Upper lobe of left lung (tissue), 6 donors: ENCODE measurements at regions not wholly inside any gene's neighbourhood (a gene's known extent, or its start where the extent isn't known, plus 50 kb on each side); places are given as distances from the start of the nearest gene placed in this dataset.

Source experiments
- ATAC-seq, 2 donors: fragments of 200-7000 bp; cut with Tn5 transposase; one replicate each; pipeline ENCODE4 v1.9.1; 2022; ENCODE audit warnings: mild to moderate bottlenecking in 2 of 2, moderate library complexity in 2 of 2; ENCODE audit not compliant: low FRiP score in 2 of 2
- DNase-seq, 2 donors: peaks; one replicate each; pipeline ENCODE4 v3.0.0-alpha.2; 2019 to 2020
- H3K27ac ChIP-seq, 4 donors: fragments of 200-600 bp; sonication (generic); one replicate each; pipeline ENCODE4 v1.5.1; 2016 to 2019
- H3K27me3 ChIP-seq, 4 donors: fragments of 200-600 bp; sonication (generic); one replicate each; pipeline ENCODE4 v1.5.1; 2017 to 2019
- H3K36me3 ChIP-seq, 4 donors: fragments of 200-600 bp; sonication (generic); one replicate each; pipeline ENCODE4 v1.5.1; 2016 to 2019
- H3K4me1 ChIP-seq, 4 donors: fragments of 200-600 bp; sonication (generic); one replicate each; pipeline ENCODE4 v1.5.1; 2018 to 2019
- H3K4me3 ChIP-seq, 4 donors: fragments of 200-600 bp; sonication (generic); one replicate each; pipeline ENCODE4 v1.5.1; 2017 to 2019; ENCODE audit warnings: mild to moderate bottlenecking in 2 of 4, moderate library complexity in 1 of 4
- H3K9me3 ChIP-seq, 4 donors: fragments of 200-600 bp; sonication (generic); one replicate each; pipeline ENCODE4 v1.5.1; 2018 to 2019
- EP300 ChIP-seq, 4 donors: sonication (generic); formaldehyde crosslinking; IDR thresholded peaks; one replicate each; pipeline ENCODE4 v1.5.1; 2017; ENCODE audit warnings: antibody characterized with exemption in 4 of 4, control low read depth in 2 of 4
- POLR2A ChIP-seq, 4 donors: fragments of 450-650 bp; IDR thresholded peaks; one replicate each; pipeline ENCODE4 v1.5.1; 2016 to 2017; ENCODE audit warnings: antibody characterized with exemption in 4 of 4, mild to moderate bottlenecking in 2 of 4
- POLR2AphosphoS5 ChIP-seq, 2 donors: sonication (generic); formaldehyde crosslinking; IDR thresholded peaks; one replicate each; pipeline ENCODE4 v1.5.1; 2017; ENCODE audit warnings: antibody characterized with exemption in 2 of 2
- WGBS, 2 donors: methylation state at CpG; one replicate each; pipeline ENCODE4 v1.1.5; 2017 to 2018; 5-methylcytosine and 5-hydroxymethylcytosine counted together
- TF ChIP-seq, protein P1 (sequence below), 6 experiments: fragments of 450-650 bp in 4 of 6; fragments of 200-600 bp in 2 of 6; sonication (generic) in 2 of 6; IDR thresholded peaks; one replicate each; pipeline ENCODE4 v1.5.1; 2016 to 2019; ENCODE audit warnings: antibody characterized with exemption in 6 of 6
- donor health status: DM: no; HTN: no; CAD: no; lungs with moderate emphysema.
- donor health status: DM: no; HTN: yes; CAD: no; lungs with severe emphysema.

- H3K4me1 ChIP-seq = peaks cover 0 to 4% (median 1%) of the 10 kb centered on the region in 4 donors
- no peak overlapping the region for H3K4me3 ChIP-seq
- DNase-seq = no peak
- no peaks in the 10 kb centered on the region for H3K36me3 ChIP-seq
- H3K9me3 ChIP-seq = no peaks in the 10 kb centered on the region
- WGBS, 2 donors = 55 to 61% methylated on average over 8 to 17 of the region's 17 CpGs
- TF ChIP-seq POLR2AphosphoS5 (IDR thresholded peaks at IDR 0.05) (no peak), EP300 (IDR thresholded peaks at IDR 0.05) (no peak), POLR2A (IDR thresholded peaks at IDR 0.05) (no peak)
- TF ChIP-seq, protein P1, sequence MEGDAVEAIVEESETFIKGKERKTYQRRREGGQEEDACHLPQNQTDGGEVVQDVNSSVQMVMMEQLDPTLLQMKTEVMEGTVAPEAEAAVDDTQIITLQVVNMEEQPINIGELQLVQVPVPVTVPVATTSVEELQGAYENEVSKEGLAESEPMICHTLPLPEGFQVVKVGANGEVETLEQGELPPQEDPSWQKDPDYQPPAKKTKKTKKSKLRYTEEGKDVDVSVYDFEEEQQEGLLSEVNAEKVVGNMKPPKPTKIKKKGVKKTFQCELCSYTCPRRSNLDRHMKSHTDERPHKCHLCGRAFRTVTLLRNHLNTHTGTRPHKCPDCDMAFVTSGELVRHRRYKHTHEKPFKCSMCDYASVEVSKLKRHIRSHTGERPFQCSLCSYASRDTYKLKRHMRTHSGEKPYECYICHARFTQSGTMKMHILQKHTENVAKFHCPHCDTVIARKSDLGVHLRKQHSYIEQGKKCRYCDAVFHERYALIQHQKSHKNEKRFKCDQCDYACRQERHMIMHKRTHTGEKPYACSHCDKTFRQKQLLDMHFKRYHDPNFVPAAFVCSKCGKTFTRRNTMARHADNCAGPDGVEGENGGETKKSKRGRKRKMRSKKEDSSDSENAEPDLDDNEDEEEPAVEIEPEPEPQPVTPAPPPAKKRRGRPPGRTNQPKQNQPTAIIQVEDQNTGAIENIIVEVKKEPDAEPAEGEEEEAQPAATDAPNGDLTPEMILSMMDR (IDR thresholded peaks at IDR 0.05) = no peak
- ATAC-seq = no peak
- H3K27ac ChIP-seq = no peak overlapping the region
- H3K27me3 ChIP-seq = no peaks in the 10 kb centered on the region
These were observed 165.1 kb upstream of the NCAM1 start for GRCh38 chr11:112795911-112796649.

DNA sequence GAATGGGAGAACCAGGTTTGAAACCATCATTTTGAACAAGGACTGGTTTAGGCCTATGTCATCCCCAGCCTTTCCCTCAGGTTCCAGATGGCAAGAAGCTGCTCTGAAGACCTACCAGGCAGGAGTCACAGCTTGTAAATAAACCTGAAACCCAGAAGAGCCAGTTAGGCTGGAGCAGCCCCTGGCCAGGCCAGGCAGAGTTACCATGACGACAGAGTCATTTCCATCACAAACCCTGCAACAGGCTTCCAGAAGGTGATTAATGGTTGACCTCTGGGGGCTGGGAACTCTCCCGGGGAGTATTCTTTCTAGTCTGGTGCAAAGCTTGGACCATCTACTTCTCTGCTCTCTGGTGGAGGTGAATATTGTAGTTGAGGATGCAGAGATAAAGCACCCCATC, 164.1 kb upstream of the NCAM1 start:
- Histone ChIP-seq H3K4me1 (peaks cover 0 to 4% (median 1%) of the 10 kb centered on the region in 4 donors), H3K4me3 (no peak overlapping the region), H3K27ac (no peak overlapping the region), H3K9me3 (no peaks in the 10 kb centered on the region), H3K27me3 (no peaks in the 10 kb centered on the region), H3K36me3 (no peaks in the 10 kb centered on the region)
- 50 to 66% methylated on average over 2 of the region's 2 CpGs for WGBS, 2 donors
- ATAC-seq = no peak
- no peak for DNase-seq
- TF ChIP-seq, protein P1 (IDR thresholded peaks at IDR 0.05) = no peak
- TF ChIP-seq POLR2AphosphoS5 (IDR thresholded peaks at IDR 0.05) (no peak), POLR2A (IDR thresholded peaks at IDR 0.05) (no peak), EP300 (IDR thresholded peaks at IDR 0.05) (no peak)

- TF ChIP-seq POLR2AphosphoS5 (IDR thresholded peaks at IDR 0.05) (no peak), POLR2A (IDR thresholded peaks at IDR 0.05) (no peak), EP300 (IDR thresholded peaks at IDR 0.05) (no peak)
- TF ChIP-seq, protein P1 (IDR thresholded peaks at IDR 0.05) = peak in 4 of 6 experiments; percentile 10 to 22 (median 17)
- Histone ChIP-seq H3K27ac (no peak overlapping the region), H3K4me3 (no peak overlapping the region), H3K9me3 (no peaks in the 10 kb centered on the region), H3K27me3 (no peaks in the 10 kb centered on the region), H3K4me1 (peaks cover 0 to 4% (median 1%) of the 10 kb centered on the region in 4 donors), H3K36me3 (no peaks in the 10 kb centered on the region)
- ATAC-seq (no peak), DNase-seq (peak in 1 of 2 donors; percentile 26)
- WGBS, 2 donors = 71 to 73% methylated on average over 14 of the region's 14 CpGs
These were observed 163.4 kb upstream of the NCAM1 start for GRCh38 chr11:112797648-112798293.

GRCh38 chr11:112801025-112801816, 160.0 kb upstream of the NCAM1 start:
- no peaks in the 10 kb centered on the region for H3K36me3 ChIP-seq
- H3K4me3 ChIP-seq = no peak overlapping the region
- no peak for ATAC-seq
- no peak for DNase-seq
- 90 to 91% methylated on average over 9 to 11 of the region's 11 CpGs for WGBS, 2 donors
- no peaks in the 10 kb centered on the region for H3K9me3 ChIP-seq
- H3K27ac ChIP-seq = no peak overlapping the region
- no peaks in the 10 kb centered on the region for H3K27me3 ChIP-seq
- H3K4me1 ChIP-seq = no peaks in the 10 kb centered on the region
- TF ChIP-seq POLR2A (IDR thresholded peaks at IDR 0.05) (no peak), EP300 (IDR thresholded peaks at IDR 0.05) (no peak), POLR2AphosphoS5 (IDR thresholded peaks at IDR 0.05) (no peak)
- TF ChIP-seq, protein P1 (IDR thresholded peaks at IDR 0.05) = no peak
